ENCODE measurements at regions not wholly inside any gene's neighbourhood (a gene's known extent, or its start where the extent isn't known, plus 50 kb on each side); places are given as distances from the start of the nearest gene placed in this dataset.

- DNase-seq (no peak), ATAC-seq (no peak)
- TF ChIP-seq POLR2A (IDR thresholded peaks at IDR 0.05) = no peak
- no peak for TF ChIP-seq CTCF (IDR thresholded peaks at IDR 0.05)
- no peaks in the 10 kb centered on the region for H3K36me3 ChIP-seq
- H3K4me3 ChIP-seq = no peak overlapping the region
- no peaks in the 10 kb centered on the region for H3K9me3 ChIP-seq
- 86 to 93% (median 91%) methylated on average over 1 of the region's 1 CpG for WGBS, 4 donors
- H3K4me1 ChIP-seq = peaks cover 0 to 8% (median 0%) of the 10 kb centered on the region in 12 donors
- H3K27me3 ChIP-seq = peaks cover 0 to 41% (median 0%) of the 10 kb centered on the region in 9 donors
- H3K27ac ChIP-seq = no peak overlapping the region
- intact Hi-C loops (cut with DNase I) = no loop called here
Observed at GRCh38 chr9:96175001-96175400, 127.0 kb downstream of the HSD17B3 start.

GRCh38 chr9:96174371-96174770 lies 127.6 kb downstream of the HSD17B3 start:
- DNase-seq (no peak), ATAC-seq (no peak)
- H3K36me3 ChIP-seq = no peaks in the 10 kb centered on the region
- H3K4me3 ChIP-seq = no peak overlapping the region
- H3K27me3 ChIP-seq = peaks cover 0 to 41% (median 0%) of the 10 kb centered on the region in 9 donors
- H3K4me1 ChIP-seq = peaks cover 0 to 8% (median 0%) of the 10 kb centered on the region in 12 donors
- TF ChIP-seq POLR2A (IDR thresholded peaks at IDR 0.05) (no peak), CTCF (IDR thresholded peaks at IDR 0.05) (no peak)
- no peak overlapping the region for H3K27ac ChIP-seq
- 78 to 90% (median 83%) methylated on average over 3 of the region's 3 CpGs for WGBS, 4 donors
- H3K9me3 ChIP-seq = no peaks in the 10 kb centered on the region
- intact Hi-C loops (cut with DNase I) = no loop called here

- intact Hi-C loops (cut with DNase I) = no loop called here
- Histone ChIP-seq H3K27ac (no peak overlapping the region), H3K36me3 (no peaks in the 10 kb centered on the region), H3K4me3 (no peak overlapping the region), H3K27me3 (peaks cover 0 to 38% (median 0%) of the 10 kb centered on the region in 9 donors), H3K4me1 (peaks cover 0 to 8% (median 0%) of the 10 kb centered on the region in 12 donors), H3K9me3 (no peaks in the 10 kb centered on the region)
- ATAC-seq (no peak), DNase-seq (no peak)
- WGBS, 4 donors = 49 to 60% (median 59%) methylated on average over 7 of the region's 7 CpGs
- no peak for TF ChIP-seq CTCF (IDR thresholded peaks at IDR 0.05)
- TF ChIP-seq POLR2A (IDR thresholded peaks at IDR 0.05) = no peak
Observed at GRCh38 chr9:96173640-96174039, 128.3 kb downstream of the HSD17B3 start.

GRCh38 chr9:96172797-96173196 lies 129.2 kb downstream of the HSD17B3 start:
- intact Hi-C loops (cut with DNase I) = no loop called here
- TF ChIP-seq POLR2A (IDR thresholded peaks at IDR 0.05) = no peak
- no peak for TF ChIP-seq CTCF (IDR thresholded peaks at IDR 0.05)
- Histone ChIP-seq H3K4me1 (peaks cover 0 to 8% (median 0%) of the 10 kb centered on the region in 12 donors), H3K36me3 (no peaks in the 10 kb centered on the region), H3K27ac (no peak overlapping the region), H3K9me3 (no peaks in the 10 kb centered on the region), H3K4me3 (no peak overlapping the region), H3K27me3 (peaks cover 0 to 36% (median 0%) of the 10 kb centered on the region in 9 donors)
- DNase-seq (no peak), ATAC-seq (no peak)
- WGBS, 4 donors = 85 to 92% (median 90%) methylated on average over 5 of the region's 5 CpGs
